CD14-positive monocyte (primary cell): ENCODE measurements at regions not wholly inside any gene's neighbourhood (a gene's known extent, or its start where the extent isn't known, plus 50 kb on each side); places are given as distances from the start of the nearest gene placed in this dataset.

Source experiments
- DNase-seq, 3 donors: peaks; one replicate each; pipeline ENCODE4 v3.0.0-alpha.2; 2011 to 2022
- H2AFZ ChIP-seq: 2 replicates; pipeline ENCODE4 v1.6.0; 2012; ENCODE audit warnings: mild to moderate bottlenecking, low read depth, low read length, inconsistent platforms; ENCODE audit not compliant: insufficient read depth, poor library complexity, severe bottlenecking
- H3K27ac ChIP-seq, 2 donors: 1 replicate in 1 of 2; 2 replicates in 1 of 2; pipeline ENCODE4 v1.5.1; 2012 to 2013; ENCODE audit warnings: low read length in 2 of 2, control low read depth in 1 of 2, inconsistent platforms in 1 of 2, low read depth in 1 of 2, mild to moderate bottlenecking in 1 of 2
- H3K27me3 ChIP-seq, 2 donors: one replicate each; pipeline versions ENCODE4 v1.6.0 to v1.6.1; 2011 to 2013; ENCODE audit warnings: low read length in 2 of 2; ENCODE audit not compliant: control insufficient read depth in 2 of 2, insufficient read depth in 2 of 2
- H3K36me3 ChIP-seq, 2 donors: replicated peaks in 1 of 2; 1 replicate in 1 of 2; 2 replicates in 1 of 2; pipeline versions ENCODE4 v1.5.1 to v1.6.1; 2012 to 2013; ENCODE audit warnings: low read length in 2 of 2, control low read depth in 1 of 2, inconsistent platforms in 1 of 2, mild to moderate bottlenecking in 1 of 2; ENCODE audit not compliant: insufficient read depth in 2 of 2, control insufficient read depth in 1 of 2
- H3K4me1 ChIP-seq, 2 donors: 1 replicate in 1 of 2; 2 replicates in 1 of 2; pipeline versions ENCODE4 v1.5.1 to v1.6.1; 2012 to 2013; ENCODE audit warnings: low read length in 2 of 2, control low read depth in 1 of 2, inconsistent platforms in 1 of 2, mild to moderate bottlenecking in 1 of 2, moderate library complexity in 1 of 2; ENCODE audit not compliant: insufficient read depth in 2 of 2, control insufficient read depth in 1 of 2
- H3K4me2 ChIP-seq: replicated peaks from 2 replicates; pipeline ENCODE3; 2012; ENCODE audit warnings: low read length, moderate library complexity, mild to moderate bottlenecking; ENCODE audit not compliant: poor library complexity, severe bottlenecking; ENCODE audit errors: extremely low read depth
- H3K4me3 ChIP-seq, 3 experiments: fragments of 200-600 bp in 1 of 3; sonication (generic) in 1 of 3; replicated peaks in 1 of 3; 1 replicate in 2 of 3; 2 replicates in 1 of 3; pipeline ENCODE4 v1.5.1; 2011 to 2013; ENCODE audit warnings: low read length in 3 of 3, mild to moderate bottlenecking in 3 of 3, control low read depth in 2 of 3, low read depth in 2 of 3, inconsistent platforms in 1 of 3, moderate library complexity in 1 of 3
- H3K79me2 ChIP-seq: 2 replicates; pipeline ENCODE4 v1.6.0; 2012; ENCODE audit warnings: mild to moderate bottlenecking, control low read depth, inconsistent platforms, low read length, moderate library complexity; ENCODE audit not compliant: insufficient read depth
- H3K9ac ChIP-seq: 2 replicates; pipeline ENCODE4 v1.6.0; 2017; ENCODE audit warnings: low read length, mild to moderate bottlenecking; ENCODE audit not compliant: insufficient read depth, poor library complexity, severe bottlenecking
- H3K9me3 ChIP-seq, 2 donors: replicated peaks in 1 of 2; 1 replicate in 1 of 2; 2 replicates in 1 of 2; pipeline versions ENCODE4 v1.5.1 to v1.6.1; 2012 to 2013; ENCODE audit warnings: low read length in 2 of 2, control low read depth in 1 of 2; ENCODE audit not compliant: control insufficient read depth in 1 of 2, insufficient read depth in 1 of 2
- H4K20me1 ChIP-seq: 2 replicates; pipeline ENCODE4 v1.6.0; 2012; ENCODE audit warnings: mild to moderate bottlenecking, low read length, control low read depth, moderate library complexity; ENCODE audit not compliant: insufficient read depth
- H3K27ac Mint-ChIP-seq, 7 donors: one replicate each; pipeline ENCODE4 v1.8.0; 2020; ENCODE audit warnings: mild to moderate bottlenecking in 7 of 7, mixed read lengths in 7 of 7, moderate library complexity in 6 of 7, inconsistent platforms in 2 of 7
- H3K27me3 Mint-ChIP-seq, 3 donors: one replicate each; pipeline ENCODE4 v1.8.0; 2021 to 2022; ENCODE audit warnings: low read depth in 3 of 3, mild to moderate bottlenecking in 3 of 3, mixed read lengths in 3 of 3, moderate library complexity in 3 of 3, inconsistent platforms in 1 of 3
- H3K36me3 Mint-ChIP-seq, 2 donors: one replicate each; pipeline ENCODE4 v1.8.0; 2020; ENCODE audit warnings: mixed read lengths in 2 of 2, inconsistent platforms in 1 of 2, mild to moderate bottlenecking in 1 of 2
- H3K4me1 Mint-ChIP-seq: one replicate; pipeline ENCODE4 v1.8.0; 2020; ENCODE audit warnings: mild to moderate bottlenecking, mixed read lengths
- H3K4me3 Mint-ChIP-seq, 2 donors: one replicate each; pipeline ENCODE4 v1.8.0; 2020; ENCODE audit warnings: mild to moderate bottlenecking in 2 of 2, mixed read lengths in 2 of 2, moderate library complexity in 1 of 2
- H3K9me3 Mint-ChIP-seq, 7 donors: one replicate each; pipeline ENCODE4 v1.8.0; 2020 to 2022; ENCODE audit warnings: mixed read lengths in 7 of 7, mild to moderate bottlenecking in 6 of 7, moderate library complexity in 6 of 7, inconsistent platforms in 2 of 7
- WGBS: methylation state at CpG from one replicate; pipeline ENCODE4 v1.1.5; 2013; ENCODE audit warnings: missing lambda C conversion rate; ENCODE audit not compliant: insufficient coverage; 5-methylcytosine and 5-hydroxymethylcytosine counted together
- intact Hi-C, 2 donors: fragments of 100-400 bp; cut with micrococcal nuclease; formaldehyde crosslinking; loops; one replicate each; pipeline versions ENCODE4 v1.15.0 to v1.15.1; 2023
- TF ChIP-seq, protein P1 (sequence below): fragments of 200-600 bp; IDR thresholded peaks from one replicate; pipeline ENCODE4 v1.8.0; 2022; ENCODE audit warnings: antibody characterized with exemption, mild to moderate bottlenecking

- no peaks in the 10 kb centered on the region for H3K36me3 ChIP-seq
- Mint-ChIP-seq H3K9me3 (peaks cover 0 to 9% (median 2%) of the 10 kb centered on the region in 7 donors), H3K4me1 (no peaks in the 10 kb centered on the region), H3K27me3 (no peaks in the 10 kb centered on the region), H3K4me3 (no peak overlapping the region), H3K36me3 (no peaks in the 10 kb centered on the region), H3K27ac (no peak overlapping the region)
- H3K9me3 ChIP-seq, result peaks cover 9 to 11% of the 10 kb centered on the region in 2 donors
- H3K4me2 ChIP-seq, result no peak overlapping the region
- H3K4me1 ChIP-seq, result no peaks in the 10 kb centered on the region
- no peak overlapping the region for H3K9ac ChIP-seq
- no peak overlapping the region for H3K27ac ChIP-seq
- no peaks in the 10 kb centered on the region for H4K20me1 ChIP-seq
- H3K27me3 ChIP-seq, result no peaks in the 10 kb centered on the region
- 100% methylated on average over 1 of the region's 1 CpG for WGBS
- TF ChIP-seq, protein P1, sequence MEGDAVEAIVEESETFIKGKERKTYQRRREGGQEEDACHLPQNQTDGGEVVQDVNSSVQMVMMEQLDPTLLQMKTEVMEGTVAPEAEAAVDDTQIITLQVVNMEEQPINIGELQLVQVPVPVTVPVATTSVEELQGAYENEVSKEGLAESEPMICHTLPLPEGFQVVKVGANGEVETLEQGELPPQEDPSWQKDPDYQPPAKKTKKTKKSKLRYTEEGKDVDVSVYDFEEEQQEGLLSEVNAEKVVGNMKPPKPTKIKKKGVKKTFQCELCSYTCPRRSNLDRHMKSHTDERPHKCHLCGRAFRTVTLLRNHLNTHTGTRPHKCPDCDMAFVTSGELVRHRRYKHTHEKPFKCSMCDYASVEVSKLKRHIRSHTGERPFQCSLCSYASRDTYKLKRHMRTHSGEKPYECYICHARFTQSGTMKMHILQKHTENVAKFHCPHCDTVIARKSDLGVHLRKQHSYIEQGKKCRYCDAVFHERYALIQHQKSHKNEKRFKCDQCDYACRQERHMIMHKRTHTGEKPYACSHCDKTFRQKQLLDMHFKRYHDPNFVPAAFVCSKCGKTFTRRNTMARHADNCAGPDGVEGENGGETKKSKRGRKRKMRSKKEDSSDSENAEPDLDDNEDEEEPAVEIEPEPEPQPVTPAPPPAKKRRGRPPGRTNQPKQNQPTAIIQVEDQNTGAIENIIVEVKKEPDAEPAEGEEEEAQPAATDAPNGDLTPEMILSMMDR, result no peak
- DNase-seq, result no peak
- no peaks in the 10 kb centered on the region for H3K79me2 ChIP-seq
- intact Hi-C loops, result no loop called here
- H2AFZ ChIP-seq, result no peak overlapping the region
- H3K4me3 ChIP-seq, result no peak overlapping the region
Measured at GRCh38 chr4:162699629-162700028, 467.1 kb downstream of the NAF1 start.

DNA sequence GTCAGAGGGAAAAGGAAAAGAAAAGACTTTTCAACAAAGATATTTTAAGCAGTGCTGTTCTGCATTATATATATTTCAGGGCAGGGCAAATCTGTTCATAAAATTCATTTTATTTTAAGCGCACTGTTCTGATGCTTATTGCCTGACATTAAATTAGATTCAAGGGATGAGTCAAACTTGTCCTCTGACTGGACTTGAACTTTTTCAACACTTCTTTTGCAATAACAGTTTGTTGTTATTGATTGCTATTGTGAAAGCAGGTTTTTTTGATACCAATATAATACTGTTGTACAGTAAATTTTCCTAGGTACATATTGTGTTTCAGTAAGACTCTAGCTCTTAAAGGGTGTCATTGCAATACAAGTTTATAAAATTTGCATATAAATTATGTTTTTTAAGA, 481.3 kb downstream of the NAF1 start:
- no peaks in the 10 kb centered on the region for H3K36me3 ChIP-seq

More for the DNA sequence above, 481.3 kb downstream of the NAF1 start:
- Mint-ChIP-seq H3K4me1 (no peaks in the 10 kb centered on the region), H3K4me3 (no peak overlapping the region), H3K36me3 (no peaks in the 10 kb centered on the region), H3K27me3 (no peaks in the 10 kb centered on the region), H3K9me3 (peaks cover 0 to 4% (median 0%) of the 10 kb centered on the region in 7 donors), H3K27ac (no peak overlapping the region)
- WGBS, result no CpG with 5 or more reads among the region's 1 CpG
- intact Hi-C loops, result no loop called here
- TF ChIP-seq, protein P1, result no peak
- Histone ChIP-seq H3K9ac (no peak overlapping the region), H3K9me3 (peaks cover 0 to 4% of the 10 kb centered on the region in 2 donors), H2AFZ (no peak overlapping the region), H3K4me2 (no peak overlapping the region), H3K27me3 (no peaks in the 10 kb centered on the region), H4K20me1 (no peaks in the 10 kb centered on the region), H3K4me1 (no peaks in the 10 kb centered on the region), H3K4me3 (no peak overlapping the region), H3K27ac (no peak overlapping the region), H3K79me2 (no peaks in the 10 kb centered on the region)
- no peak for DNase-seq
